NCI-H128 (cell line): ENCODE measurements at regions not wholly inside any gene's neighbourhood (a gene's known extent, or its start where the extent isn't known, plus 50 kb on each side); places are given as distances from the start of the nearest gene placed in this dataset.

ENCODE experiments used
- DNase-seq: peaks from one replicate; lab custom pipeline; 2025; ENCODE audit not compliant: unreplicated experiment; lab: John Stamatoyannopoulos, UW

DNA sequence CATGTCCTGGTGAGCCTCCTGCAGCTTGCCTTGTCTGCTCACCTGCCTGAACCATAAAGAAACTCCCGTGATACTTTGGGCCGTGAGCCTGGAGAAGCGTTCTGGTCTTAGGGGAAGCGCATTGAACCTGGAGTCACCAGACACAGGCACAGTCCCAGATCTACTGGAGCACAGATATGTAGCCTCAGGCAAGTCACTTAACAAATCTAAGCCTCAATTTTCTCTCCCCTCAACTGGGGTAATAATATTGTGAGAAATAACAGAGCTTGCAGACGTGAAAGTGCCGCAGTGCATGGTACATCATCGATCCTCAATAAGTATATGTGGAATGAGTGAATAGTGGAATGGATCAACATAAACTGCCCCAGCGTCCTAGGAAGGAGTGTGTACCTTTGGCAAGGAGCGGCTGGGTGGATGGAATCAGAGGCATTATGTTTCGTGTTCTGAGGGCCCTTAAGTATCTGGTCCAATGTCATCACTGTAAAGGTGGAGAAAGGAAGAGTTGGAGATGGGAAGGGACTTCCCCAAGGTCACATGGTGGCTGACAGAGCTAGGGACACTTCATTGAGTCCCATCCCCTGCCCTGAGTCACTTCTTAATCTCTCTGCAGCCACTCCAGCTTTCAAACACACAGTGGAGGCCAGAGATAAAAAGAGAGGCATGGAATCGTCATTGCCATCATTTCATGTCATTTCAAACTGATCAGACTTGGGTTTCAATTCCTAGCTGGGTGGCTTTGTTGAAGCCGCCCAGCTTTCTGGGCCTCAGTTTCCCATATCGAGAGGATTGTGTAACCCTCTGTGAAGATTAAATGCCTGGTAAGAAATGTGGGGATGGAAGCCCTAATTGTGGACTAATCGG, 172.4 kb downstream of the DDX1 start:
- DNase-seq: no peak

DNA sequence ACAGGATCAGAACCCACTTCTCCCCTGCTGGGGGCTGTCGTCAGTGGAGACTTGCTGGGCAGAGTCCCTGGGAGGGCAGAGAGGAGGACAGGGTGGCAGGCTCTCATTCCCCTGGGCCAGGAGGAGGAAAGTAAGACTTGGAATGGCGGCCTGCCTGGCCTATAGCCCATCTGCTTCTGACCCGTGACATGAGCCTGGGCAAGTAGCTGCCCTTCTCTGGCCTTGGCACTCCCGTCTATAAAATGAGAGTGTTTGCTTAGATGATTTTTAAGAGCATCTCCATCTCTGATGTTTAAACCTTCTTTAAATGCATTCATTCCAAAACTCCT, 173.0 kb downstream of the DDX1 start:
- no peak for DNase-seq

DNA sequence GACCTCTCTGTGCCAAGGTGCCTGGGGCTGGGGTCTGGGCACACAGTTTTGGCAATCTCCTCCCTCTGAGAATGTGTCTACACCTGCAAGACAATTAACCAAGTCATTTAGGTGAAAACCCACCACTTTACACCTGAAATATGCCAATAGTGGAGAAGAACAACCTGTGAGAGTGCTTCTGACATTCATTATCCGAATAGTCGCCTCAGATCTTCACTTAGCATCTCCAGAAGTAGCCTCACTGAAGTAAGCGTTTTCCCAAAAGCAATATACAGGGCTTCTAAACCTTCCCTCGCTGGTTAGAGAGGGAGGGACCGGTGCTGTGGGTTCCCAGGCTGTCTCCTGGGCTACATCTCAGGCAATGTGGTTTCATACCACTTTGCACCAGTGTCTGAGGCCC, 173.5 kb downstream of the DDX1 start:
- DNase-seq: no peak

DNA sequence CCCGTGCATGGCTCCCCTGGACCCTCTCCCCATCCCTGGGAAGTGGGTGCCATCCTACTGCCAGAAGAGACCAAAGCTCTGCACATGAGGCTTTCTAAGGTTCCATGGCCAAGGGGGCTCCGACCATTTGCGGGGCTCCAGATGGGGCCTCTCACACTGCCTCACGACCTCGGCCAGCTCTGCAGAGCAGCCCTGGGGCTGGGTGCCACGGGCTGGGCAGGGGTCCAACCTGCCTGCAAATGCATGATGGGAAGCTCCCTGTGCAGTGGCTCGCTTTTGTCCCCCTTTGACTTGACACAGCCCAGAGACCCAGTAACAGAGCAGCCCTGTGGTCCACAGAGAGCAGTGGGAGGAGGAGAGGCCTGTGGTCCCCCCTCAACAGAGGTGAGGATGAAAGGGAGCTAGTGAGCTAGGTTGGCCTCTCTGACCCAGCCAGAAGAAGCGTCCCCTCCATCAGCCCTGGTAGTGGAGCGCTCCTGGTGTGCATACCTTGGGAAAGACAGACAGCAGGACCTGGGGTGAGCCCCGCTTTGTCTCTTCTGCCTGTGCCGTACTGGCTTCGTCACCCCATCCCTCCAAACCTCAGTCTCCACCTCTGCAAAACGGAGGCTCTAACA, 174.1 kb downstream of the DDX1 start:
- no peak for DNase-seq

DNA sequence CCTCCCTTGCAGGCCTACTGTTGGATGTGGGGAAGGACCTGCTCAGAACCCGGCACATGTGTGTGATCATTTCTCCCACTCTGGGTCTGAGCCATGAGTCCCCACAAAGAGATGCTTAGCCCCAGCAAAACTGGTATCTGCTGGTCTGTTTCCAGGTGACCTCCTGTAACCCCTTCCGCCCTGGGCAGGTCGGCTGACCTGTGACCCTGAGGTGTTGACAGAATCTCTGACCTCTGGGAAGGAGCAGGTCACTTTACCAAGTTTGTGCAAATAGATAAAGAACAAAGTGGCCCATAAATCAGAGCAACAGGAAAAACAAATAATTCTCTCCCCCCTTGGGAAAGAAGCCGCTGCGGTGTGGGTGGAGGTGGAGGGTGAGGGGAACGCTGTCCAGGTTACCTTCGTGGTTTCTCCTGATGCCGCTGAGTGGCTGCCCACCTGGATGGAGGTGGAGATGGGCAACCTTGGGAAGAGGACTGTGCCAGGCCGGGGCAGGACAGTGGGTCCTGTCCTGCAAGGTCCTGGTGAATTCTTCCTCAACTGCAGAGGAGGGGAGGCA, 174.0 kb upstream of the MYCN start:
- no peak for DNase-seq

DNA sequence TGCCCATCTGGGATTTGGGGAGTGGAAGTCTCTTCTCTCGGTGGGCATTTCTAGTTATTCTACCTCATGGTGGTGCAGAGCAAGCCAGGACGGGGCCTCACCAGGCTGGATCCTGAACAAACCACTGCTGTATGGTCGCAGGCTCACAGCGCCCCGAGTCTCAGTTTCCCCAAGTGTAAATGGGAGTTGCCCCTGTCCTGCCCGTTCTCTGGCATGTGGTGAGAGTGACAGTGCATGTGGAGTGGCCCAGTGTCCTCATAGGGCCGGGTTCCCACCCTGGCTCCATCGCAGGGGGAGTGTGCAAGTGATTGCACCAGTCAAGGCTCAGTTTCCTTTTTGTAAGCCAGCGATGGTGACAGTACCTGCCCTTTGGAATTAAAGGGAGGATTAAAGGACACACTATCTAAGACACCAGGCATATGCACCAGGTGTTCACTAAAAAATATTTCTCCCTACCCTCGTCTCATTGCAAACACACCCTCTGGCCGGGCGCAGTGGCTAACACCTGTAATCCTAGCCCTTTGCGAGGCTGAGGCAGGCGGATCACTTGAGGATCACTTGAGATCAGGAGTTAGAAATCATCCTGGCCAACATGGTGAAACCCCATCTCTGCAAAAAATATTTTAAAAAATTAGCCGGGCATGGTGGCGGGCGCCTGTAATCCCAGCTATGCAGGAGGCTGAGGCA, 173.3 kb upstream of the MYCN start:
- DNase-seq: no peak

DNA sequence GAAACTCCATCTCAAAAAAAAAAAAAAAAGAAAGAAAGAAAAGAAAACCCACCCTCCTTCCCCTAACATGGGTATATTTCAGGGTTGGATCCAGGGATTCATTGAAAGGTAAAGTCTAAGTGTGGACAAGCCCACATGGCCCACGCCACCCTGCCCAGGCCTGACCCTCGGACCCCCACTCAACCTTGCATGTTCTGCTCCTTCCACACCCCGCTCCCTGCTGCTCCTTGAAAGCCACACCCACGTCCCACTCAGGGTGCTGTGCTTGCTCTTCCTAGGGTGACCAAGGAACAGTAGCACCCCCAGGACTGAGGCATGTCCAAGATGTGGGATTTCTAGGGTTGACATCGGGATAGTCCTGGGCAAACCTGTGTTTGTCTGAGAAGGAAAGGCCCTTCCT, 172.7 kb upstream of the MYCN start:
- DNase-seq: no peak

DNA sequence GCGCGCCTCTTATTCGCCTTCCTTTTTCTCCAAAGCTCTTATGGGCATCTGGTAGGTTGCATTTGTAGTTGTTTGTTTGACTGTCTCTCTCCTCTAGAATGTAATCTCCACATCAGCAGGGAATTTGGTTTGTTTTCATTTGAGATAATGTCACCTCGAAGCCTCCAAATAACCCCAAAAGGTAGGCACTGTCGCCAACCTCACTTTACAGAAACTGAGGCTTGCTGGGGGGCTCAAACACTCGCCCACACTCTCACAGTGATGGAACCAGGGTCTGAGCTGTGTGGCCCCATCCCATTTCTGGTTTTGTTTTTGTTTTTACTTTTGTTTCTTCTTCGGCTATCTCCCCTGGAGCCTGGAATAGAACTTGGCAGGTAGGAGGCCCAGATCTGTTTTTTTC, 172.2 kb upstream of the MYCN start:
- DNase-seq: no peak

DNA sequence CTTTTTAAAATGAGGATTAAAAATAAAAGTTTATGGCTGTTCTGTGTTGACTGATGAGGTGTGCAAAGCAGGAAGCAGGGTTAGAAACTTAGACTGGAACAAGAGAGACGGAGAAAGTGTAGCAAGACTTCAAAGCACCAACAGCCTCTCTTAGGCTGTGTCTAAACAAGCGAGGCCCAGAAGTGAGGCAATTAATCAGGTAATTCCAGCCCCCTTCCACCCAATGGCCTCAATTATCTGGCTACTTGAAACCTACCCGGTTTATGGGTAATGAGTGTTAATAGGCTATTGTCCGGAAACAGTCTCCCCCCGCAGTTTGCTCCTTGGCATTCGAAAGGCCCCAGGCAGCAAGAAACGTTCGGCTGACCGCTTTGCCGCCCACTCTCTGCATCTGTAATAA, 171.7 kb upstream of the MYCN start:
- no peak for DNase-seq

DNA sequence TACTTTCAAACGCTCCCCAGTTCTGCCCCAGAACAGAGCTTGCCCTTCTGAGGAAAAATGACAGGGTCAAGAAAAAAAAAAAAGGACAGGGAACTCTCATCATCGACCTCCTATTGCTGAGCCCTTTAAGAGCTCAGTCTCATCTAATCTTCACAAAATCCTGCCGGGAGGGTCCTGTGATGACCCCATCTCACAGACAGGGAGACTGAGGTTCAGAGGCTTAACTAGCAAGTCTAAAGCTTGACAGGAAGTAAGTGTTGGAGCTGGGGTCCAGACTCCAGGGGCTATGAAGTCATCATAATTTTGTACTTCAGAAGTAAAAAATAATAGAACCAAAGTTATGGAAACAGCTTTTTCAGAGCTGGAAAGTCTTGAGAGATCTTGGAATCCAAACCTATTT, 171.1 kb upstream of the MYCN start:
- no peak for DNase-seq

DNA sequence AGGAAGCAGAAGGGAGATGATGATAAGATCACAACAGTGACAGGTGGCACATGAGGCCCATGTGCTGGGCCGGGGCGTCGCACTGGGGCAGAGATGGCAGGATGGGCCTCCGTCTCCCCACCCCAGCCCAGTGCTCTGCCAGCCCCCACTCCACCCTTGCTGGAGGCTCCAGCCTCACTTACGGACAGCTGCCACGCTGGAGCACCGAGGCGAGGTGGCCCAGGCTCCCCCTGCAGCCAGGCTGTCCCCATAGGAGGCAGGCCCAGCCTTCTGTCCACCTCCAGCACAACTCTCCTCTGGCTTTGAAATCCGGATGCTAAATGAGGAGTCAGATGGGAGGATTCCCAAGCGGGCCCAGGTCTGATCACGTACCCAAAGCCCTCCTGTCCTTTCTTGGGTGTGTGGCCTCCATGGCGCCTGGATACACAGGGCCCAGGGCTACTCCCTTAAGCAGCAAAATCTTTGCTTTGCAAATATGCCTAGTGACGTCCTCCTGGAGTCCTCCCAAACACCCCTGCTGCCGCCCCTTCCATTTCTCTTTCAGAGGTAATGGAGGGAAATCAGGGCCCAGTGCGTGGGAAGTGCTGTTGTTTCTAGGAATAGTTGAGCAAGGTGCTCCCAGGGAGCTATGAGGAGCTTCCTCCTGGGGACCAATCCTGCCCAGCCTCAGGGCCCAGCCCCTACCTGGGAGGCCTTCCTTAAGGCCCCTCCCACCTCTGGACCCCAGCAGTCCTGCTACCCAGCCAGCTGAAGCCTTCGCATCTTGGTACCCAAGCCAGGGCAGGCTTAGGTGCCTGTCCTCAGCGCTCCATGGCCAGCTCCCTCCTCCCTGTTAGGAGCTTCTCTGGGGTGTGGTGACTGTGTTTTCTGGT, 170.4 kb upstream of the MYCN start:
- no peak for DNase-seq

DNA sequence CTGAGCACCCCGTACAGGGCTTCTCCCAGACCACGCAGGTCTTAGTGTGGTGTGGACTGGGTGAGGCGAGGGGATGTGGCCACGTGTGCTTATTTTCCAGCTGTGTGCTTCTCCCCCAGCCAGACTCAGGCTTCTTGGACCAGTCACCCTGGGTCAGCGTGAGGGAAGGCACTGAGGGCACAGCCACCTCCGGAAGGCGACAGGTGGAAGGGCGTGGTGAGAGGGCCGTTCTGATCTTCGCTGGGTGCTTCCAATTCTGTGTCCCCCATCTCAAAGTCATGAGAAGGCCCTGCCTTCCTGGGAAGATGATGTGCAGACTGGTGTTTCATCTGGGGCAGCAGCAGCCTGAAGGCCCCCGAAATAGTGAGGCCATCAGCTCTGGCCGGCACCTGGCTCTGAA, 169.7 kb upstream of the MYCN start:
- DNase-seq: no peak

DNA sequence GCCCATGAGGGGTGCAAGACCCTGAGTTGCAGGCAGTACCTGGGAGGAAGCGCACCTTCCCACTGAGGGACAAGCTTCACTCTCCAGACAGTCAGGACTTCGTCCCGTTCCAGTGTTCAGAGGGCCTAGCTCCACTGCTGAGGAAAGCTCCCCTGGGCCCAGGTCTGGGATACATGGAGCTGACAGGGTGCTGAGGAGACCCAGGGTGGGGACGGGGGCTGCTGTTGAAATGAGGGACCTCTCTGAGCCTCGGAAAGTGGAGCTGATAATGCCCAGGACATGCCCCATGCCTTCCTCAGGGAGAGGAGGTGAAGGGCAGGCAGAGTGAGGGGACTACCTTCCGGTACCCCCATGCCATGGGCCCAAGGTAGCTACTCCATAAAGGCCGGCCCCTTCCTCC, 169.2 kb upstream of the MYCN start:
- no peak for DNase-seq

DNA sequence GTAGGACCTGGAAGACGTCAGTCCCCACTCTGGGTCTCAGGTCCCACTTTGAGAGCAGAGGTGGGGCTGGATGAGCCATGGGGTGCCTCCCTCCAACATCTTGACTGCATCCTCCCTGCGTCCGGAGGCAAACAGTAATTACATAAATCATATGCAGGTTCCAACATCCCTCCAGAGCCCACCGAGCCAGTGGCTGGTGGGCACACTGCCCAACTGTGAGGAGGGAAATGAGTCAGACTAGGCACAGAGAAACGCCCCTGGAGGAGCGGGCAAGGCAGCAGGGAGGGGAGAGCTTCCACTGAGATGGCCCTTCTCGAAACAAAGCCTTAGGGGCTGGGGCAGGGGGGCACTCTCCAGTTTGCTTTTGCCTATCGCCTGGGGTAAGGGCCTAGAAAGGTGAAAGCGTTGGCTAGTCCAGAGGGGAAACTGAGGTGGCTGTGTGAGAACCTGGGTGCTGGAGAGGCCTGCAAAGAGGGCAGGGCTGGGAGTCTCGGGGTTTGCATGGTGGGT, 168.2 kb upstream of the MYCN start:
- DNase-seq: no peak

DNA sequence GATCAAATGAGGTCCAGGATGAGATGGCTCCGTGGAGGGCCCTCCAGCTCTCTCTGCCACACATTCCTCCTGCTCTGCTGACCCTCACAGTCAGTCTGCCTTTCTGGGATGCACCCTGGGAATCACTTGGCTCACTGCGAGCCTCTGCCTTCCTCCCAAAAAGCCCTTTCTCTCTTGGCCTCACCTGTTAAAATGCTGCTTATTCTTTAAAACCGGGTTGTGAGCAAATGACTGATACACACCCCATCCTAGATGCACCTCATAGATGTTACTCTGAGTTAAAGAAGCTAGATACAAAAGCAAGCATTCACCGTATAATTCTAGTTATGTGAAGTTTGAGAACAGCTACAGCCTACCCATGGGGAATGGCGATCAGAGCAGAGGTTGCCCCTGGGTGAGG, 167.7 kb upstream of the MYCN start:
- DNase-seq: no peak

DNA sequence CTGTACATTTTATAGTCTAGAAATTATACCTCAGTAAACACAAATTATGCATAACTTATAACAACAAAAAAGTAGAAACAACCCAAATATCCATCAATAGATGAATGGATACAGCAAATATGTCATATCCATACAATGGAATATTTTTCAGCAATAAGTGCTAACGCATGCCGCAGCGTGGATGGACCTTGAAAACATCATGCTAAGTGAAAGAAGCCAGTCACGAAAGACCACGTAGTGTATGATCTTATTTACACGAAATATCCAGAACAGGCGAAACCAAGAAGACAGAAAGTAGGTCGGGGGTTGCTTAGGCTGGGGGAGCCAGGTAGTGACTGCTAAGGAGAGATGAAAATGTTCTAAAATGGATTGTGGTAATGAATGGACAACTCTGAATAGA, 167.1 kb upstream of the MYCN start:
- no peak for DNase-seq

DNA sequence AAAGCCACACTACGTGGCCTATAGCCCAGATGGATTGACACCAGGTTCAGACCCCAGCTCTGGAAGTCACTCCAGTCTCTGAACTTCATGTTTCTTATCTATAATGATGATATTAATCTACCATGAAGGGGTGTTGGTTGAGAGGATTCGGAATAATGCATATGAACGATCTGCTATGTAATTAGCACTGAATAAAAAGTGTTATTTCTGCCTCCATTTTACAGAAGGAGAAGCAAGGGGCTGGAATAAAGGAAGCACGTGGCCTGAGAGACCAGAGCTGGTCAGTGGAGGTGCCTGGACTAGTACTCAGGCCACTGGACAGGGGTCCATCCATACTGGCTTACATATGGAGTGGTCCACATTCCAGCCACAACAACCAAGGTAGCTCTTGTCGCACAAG, 166.5 kb upstream of the MYCN start:
- no peak for DNase-seq

DNA sequence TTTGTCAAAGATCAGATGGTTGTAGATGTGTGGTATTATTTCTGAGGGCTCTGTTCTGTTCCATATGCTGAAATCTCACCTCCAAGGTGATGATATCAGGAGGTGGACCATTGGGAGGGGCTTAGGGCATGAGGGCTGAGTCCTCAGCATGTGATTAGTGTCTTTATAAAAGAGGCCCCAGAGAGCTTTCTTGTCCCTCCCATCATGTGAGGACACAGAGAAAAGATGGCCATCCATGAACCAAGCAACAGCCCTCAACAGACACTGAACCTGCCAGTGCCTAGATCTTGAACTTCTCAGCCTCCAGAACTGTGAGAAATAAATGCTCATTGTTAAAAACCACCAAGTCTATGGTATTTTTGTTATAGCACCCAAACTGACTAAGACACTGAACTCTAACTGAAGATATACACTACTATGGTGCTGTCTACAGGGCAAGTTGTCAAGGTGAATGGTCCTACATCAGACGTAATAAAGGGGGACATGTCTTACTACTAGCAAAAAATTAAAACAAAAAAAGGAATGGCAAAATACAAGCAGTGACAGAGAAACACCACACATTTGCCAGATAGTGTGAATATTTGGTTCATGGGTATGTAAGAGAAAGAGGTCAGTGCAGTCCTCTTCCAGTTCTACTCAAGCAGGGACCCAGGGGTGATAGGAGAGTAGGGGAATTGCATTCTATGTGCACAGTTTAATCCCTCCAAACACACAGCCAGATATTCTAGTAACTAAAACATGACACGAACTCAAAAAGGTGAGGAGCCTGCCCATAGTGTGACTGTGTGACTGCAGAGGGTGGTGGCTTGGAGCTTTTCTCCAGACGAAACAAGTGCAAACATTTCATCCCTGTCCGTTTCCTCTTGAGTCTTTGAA, 164.4 kb upstream of the MYCN start:
- DNase-seq: no peak

DNA sequence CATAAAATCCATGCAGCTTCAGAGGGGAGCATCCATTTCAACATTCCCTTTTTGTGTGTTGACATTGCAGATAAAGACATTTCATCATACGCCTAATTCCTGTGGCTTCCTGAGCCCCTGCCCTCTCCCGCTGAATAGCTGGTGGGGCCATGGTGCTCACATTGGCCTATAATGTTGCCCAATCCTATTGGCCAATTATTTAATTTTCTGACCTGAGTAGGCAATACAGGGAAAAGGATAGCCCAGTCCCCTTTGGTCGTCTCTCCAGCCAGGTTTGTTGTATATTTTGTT, 163.8 kb upstream of the MYCN start:
- no peak for DNase-seq

DNA sequence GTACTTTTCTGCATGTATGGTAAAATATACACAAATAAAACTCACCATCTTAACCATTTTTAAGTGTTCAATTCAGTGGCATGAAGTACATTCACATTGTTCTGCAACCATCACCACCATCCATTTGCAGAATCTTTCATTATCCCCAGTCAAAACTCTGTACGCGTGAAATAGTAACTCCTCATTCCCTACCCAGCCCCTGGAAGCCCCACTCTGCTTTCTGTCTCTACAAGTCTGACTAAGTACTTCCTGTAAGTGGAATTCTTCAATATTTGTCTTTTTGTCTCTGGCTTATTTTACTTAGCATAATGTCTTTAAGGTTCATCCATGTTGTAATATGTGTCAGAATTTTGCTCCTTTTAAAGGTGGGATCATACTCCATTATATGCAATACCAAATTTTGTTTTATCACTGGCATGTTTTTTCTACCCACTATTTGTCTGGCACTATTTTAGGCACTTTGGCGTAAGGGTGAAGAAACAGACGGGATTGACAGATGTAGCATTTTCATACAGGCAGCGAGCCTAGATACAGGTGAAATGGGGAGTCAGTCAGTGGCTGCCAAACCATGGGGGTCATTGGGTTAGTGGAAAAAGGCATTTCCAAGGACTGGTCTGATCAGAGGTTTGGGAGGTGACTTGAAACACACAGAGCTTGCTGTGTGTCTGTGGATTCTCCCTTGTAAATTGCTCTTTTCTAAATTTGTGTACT, 163.2 kb upstream of the MYCN start:
- DNase-seq: no peak
